ENCODE measurements at regions not wholly inside any gene's neighbourhood (a gene's known extent, or its start where the extent isn't known, plus 50 kb on each side); places are given as distances from the start of the nearest gene placed in this dataset.

GRCh38 chr6:134714679-134715078, 235.2 kb downstream of the ALDH8A1 start (continued):
- TF ChIP-seq ARNTL (CRISPR knock-in tag; IDR thresholded peaks at IDR 0.05; ENCODE audit: borderline replicate concordance, low read depth) (no peak), ZFP30 (CRISPR knock-in tag; IDR thresholded peaks at IDR 0.05) (no peak), CSDC2 (CRISPR knock-in tag; IDR thresholded peaks at IDR 0.05) (no peak), BACH2 (CRISPR knock-in tag; IDR thresholded peaks at IDR 0.05; ENCODE audit: borderline replicate concordance) (no peak), RARB (CRISPR knock-in tag; IDR thresholded peaks at IDR 0.05) (no peak)

GRCh38 chr6:134714113-134714512, 235.8 kb downstream of the ALDH8A1 start:
- TF ChIP-seq ZNF8 (CRISPR knock-in tag; IDR thresholded peaks at IDR 0.05) (no peak), OSR1 (CRISPR knock-in tag; IDR thresholded peaks at IDR 0.05) (no peak), BACH2 (CRISPR knock-in tag; IDR thresholded peaks at IDR 0.05; ENCODE audit: borderline replicate concordance) (no peak), TCF4 (CRISPR knock-in tag; IDR thresholded peaks at IDR 0.05; ENCODE audit: borderline replicate concordance) (no peak), GLIS3 (CRISPR knock-in tag; IDR thresholded peaks at IDR 0.05) (no peak), ZC3H10 (CRISPR knock-in tag; IDR thresholded peaks at IDR 0.05) (no peak), ARNTL (CRISPR knock-in tag; IDR thresholded peaks at IDR 0.05; ENCODE audit: borderline replicate concordance, low read depth) (no peak), ESRRG (CRISPR knock-in tag; IDR thresholded peaks at IDR 0.05) (no peak), TOX (CRISPR knock-in tag; IDR thresholded peaks at IDR 0.05; ENCODE audit: borderline replicate concordance) (no peak), CREB5 (CRISPR knock-in tag; IDR thresholded peaks at IDR 0.05; ENCODE audit: low read depth) (no peak), ISL1 (CRISPR knock-in tag; IDR thresholded peaks at IDR 0.05) (no peak), ZFP3 (CRISPR knock-in tag; IDR thresholded peaks at IDR 0.05) (no peak), TSHZ2 (CRISPR knock-in tag; IDR thresholded peaks at IDR 0.05) (no peak), ZFP30 (CRISPR knock-in tag; IDR thresholded peaks at IDR 0.05) (no peak), RARB (CRISPR knock-in tag; IDR thresholded peaks at IDR 0.05) (no peak), PPARA (CRISPR knock-in tag; IDR thresholded peaks at IDR 0.05; ENCODE audit: borderline replicate concordance) (no peak), PATZ1 (CRISPR knock-in tag; IDR thresholded peaks at IDR 0.05; ENCODE audit: borderline replicate concordance) (no peak)
- TF ChIP-seq, protein P1, sequence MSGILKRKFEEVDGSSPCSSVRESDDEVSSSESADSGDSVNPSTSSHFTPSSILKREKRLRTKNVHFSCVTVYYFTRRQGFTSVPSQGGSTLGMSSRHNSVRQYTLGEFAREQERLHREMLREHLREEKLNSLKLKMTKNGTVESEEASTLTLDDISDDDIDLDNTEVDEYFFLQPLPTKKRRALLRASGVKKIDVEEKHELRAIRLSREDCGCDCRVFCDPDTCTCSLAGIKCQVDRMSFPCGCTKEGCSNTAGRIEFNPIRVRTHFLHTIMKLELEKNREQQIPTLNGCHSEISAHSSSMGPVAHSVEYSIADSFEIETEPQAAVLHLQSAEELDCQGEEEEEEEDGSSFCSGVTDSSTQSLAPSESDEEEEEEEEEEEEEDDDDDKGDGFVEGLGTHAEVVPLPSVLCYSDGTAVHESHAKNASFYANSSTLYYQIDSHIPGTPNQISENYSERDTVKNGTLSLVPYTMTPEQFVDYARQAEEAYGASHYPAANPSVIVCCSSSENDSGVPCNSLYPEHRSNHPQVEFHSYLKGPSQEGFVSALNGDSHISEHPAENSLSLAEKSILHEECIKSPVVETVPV (CRISPR knock-in tag; IDR thresholded peaks at IDR 0.05) = no peak
- ATAC-seq = no peak

GRCh38 chr6:134712311-134712710, 237.6 kb downstream of the ALDH8A1 start:
- 0 out of 2 replicates have a peak, but pooled peaks have one; percentile 25 for TF ChIP-seq ISL1 (CRISPR knock-in tag; IDR thresholded peaks at IDR 0.05)
- TF ChIP-seq TCF4 (CRISPR knock-in tag; IDR thresholded peaks at IDR 0.05; ENCODE audit: borderline replicate concordance) = no peak
- no peak for TF ChIP-seq ARNTL (CRISPR knock-in tag; IDR thresholded peaks at IDR 0.05; ENCODE audit: borderline replicate concordance, low read depth)
- no peak for TF ChIP-seq TSHZ2 (CRISPR knock-in tag; IDR thresholded peaks at IDR 0.05)
- no peak for ATAC-seq

All from SK-N-SH treated with all-trans-retinoic acid at 6 μM for 48 hours (cell line).